Gastrocnemius medialis (tissue), 4 donors: ENCODE measurements at regions not wholly inside any gene's neighbourhood (a gene's known extent, or its start where the extent isn't known, plus 50 kb on each side); places are given as distances from the start of the nearest gene placed in this dataset.

ENCODE experiments used
- CTCF ChIP-seq, 5 experiments: fragments of 450-650 bp in 3 of 5; fragments of 200-600 bp in 2 of 5; sonication (generic) in 2 of 5; IDR thresholded peaks in 4 of 5; conservative IDR thresholded peaks in 1 of 5; 1 replicate in 4 of 5; 2 replicates in 1 of 5; pipeline ENCODE4 v1.5.1; 2016 to 2019; ENCODE audit warnings: antibody characterized with exemption in 5 of 5, mild to moderate bottlenecking in 3 of 5, moderate library complexity in 3 of 5
- POLR2A ChIP-seq, 2 donors: fragments of 450-650 bp; IDR thresholded peaks; one replicate each; pipeline ENCODE4 v1.6.1; 2017; ENCODE audit warnings: antibody characterized with exemption in 2 of 2, mild to moderate bottlenecking in 2 of 2, moderate library complexity in 2 of 2

DNA sequence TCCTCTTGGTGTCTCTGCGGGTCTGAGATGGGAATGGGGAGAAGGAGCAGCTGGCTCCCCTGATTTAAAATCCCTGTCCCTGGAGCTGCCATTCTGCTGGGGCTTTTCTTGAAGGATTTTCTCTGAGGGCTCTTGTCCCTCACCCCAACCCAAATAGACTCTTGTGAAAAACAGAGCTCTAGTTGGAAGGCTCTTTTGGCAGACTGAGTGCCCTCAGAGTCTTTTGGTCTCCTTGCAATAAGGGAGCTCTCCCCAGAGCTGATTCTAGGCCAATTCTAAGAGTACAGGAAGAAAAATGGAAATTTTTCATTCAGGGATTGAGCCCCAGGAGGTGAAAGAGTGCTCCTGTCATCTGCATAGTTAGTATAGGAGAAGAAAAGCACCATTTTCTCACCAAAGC, 238.3 kb downstream of the COG6 start:
- no peak for TF ChIP-seq POLR2A (IDR thresholded peaks at IDR 0.05)
- TF ChIP-seq CTCF (IDR thresholded peaks at IDR 0.05 in 4 of 5, conservative IDR thresholded peaks at IDR 0.05 in 1 of 5), result no peak
